Renal cortical epithelial cell (primary cell): ENCODE measurements at regions not wholly inside any gene's neighbourhood (a gene's known extent, or its start where the extent isn't known, plus 50 kb on each side); places are given as distances from the start of the nearest gene placed in this dataset.

Source experiments
- DNase-seq: peaks from one replicate; pipeline ENCODE4 v3.0.0-alpha.2; 2011; ENCODE audit warnings: low read depth

- no peak for DNase-seq
Measured at GRCh38 chr10:35699848-35700486, 57.9 kb upstream of the FZD8 start.

- no peak for DNase-seq
Measured at GRCh38 chr10:35696392-35697287, 54.5 kb upstream of the FZD8 start.

GRCh38 chr10:35693800-35694199 lies 51.7 kb upstream of the FZD8 start:
- DNase-seq = no peak
